Stimulated activated CD8-positive, alpha-beta memory T cell treated with anti-CD3 and anti-CD28 coated beads, Interleukin-7, amount 100 ng/mL, for 48 hours (primary cell): ENCODE measurements at regions not wholly inside any gene's neighbourhood (a gene's known extent, or its start where the extent isn't known, plus 50 kb on each side); places are given as distances from the start of the nearest gene placed in this dataset.
A peak's percentile ranks its signal among the peaks of the same experiment; 100 is the strongest.

Experiments
- DNase-seq, 2 donors: peaks; one replicate each; pipeline ENCODE4 v3.0.0-alpha.2; 2020; ENCODE audit warnings: low read depth in 1 of 2; ENCODE audit errors: extremely low read depth in 1 of 2

GRCh38 chr3:87175732-87176131 lies 51.4 kb upstream of the CHMP2B start:
- no peak for DNase-seq

GRCh38 chr3:87173776-87174175 lies 53.3 kb upstream of the CHMP2B start:
- no peak for DNase-seq

GRCh38 chr3:87173071-87173470 lies 54.0 kb upstream of the CHMP2B start:
- DNase-seq: no peak

DNA sequence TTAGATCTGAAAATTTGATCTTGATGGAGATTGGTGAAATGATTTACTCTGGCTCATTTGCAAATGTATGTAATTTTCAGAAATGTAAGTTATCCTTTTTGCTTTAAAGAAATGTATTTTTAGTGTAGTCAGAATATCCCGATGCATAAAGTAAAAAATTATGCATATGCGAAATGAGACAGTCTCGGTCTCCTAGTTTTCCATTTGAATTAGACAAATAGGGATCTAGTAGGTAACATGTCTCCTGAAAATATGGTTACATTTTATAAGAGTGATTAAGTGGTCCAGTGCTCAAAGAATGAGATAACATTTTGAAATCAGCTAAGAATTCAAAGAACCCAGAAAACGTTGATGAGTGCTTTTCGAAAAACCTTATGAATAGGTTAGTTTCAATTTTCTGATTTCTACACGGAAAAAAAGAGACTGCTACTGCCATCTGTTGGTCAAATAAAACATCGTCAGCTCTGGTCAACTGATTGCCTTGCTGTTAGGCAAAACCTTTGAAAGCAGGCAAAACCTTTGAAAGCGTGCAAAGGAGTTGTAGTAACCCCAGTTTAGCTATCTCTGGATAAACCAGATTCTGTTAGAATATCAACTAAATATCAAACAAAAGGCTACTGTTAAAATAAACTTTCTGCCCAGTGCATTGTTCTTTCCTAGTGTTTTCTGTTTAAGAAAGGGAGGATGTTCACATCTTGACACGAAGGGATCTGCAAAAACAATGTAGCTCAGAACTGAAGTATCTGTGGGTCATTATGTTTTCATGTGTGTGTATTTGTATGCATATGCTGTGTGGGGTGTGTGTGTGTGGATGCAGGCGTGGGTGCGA lies 59.3 kb upstream of the CHMP2B start:
- no peak for DNase-seq

DNA sequence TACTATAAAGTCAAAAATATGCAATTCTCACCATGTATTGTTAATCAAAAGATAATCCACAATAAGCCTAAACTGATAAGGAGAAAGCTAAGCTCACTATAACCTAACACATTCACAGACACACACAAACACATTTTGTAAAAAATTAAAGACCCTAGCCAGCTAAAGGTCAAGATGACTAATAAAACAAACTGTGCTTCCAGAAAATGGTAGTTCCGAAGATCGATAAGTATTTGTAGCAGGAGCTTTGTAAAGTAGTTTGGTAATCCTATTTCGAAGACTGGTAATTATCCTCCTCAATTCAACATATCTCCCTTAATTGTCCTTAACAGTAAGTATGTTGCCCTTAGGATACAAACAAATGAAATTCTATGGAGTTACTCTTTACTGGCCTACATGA lies 62.9 kb upstream of the CHMP2B start:
- no peak for DNase-seq

DNA sequence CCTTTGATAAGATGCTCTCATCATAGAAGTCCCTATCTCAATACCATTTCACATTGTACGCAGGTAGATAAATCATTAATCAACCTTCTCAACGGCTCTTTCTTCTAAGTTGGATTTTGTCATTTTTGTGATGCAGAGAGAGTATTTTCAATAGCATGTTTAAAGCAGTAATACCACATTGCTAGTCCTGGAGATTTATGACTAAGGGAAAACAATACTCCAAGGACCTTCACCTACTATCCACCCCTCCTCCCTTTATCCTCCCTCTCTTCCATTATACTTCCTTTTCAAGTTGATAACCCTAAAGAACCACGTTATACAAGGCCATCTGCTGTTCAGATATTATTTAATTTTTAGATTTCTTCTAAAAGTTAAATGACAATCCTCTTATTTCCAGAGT lies 65.3 kb upstream of the CHMP2B start:
- DNase-seq: no peak

DNA sequence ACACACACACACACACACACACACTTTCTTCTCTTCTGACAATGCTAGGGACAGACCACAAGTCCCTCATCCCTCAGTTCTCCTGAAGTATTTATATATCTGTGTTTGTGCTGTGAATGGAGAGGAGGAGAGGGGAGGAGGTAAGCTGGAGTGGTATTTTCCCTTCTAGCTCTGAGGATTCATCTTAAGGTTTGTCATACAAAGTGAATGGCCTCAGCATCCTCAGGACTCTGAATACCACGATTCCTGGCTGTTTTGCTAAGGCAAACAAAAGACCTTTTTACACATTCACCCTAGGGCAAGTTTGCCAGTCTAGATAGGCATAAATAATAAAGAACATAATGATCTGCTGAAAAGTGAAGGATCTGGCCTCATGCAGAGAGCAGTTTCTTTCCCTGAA lies 65.7 kb upstream of the CHMP2B start:
- DNase-seq: no peak

DNA sequence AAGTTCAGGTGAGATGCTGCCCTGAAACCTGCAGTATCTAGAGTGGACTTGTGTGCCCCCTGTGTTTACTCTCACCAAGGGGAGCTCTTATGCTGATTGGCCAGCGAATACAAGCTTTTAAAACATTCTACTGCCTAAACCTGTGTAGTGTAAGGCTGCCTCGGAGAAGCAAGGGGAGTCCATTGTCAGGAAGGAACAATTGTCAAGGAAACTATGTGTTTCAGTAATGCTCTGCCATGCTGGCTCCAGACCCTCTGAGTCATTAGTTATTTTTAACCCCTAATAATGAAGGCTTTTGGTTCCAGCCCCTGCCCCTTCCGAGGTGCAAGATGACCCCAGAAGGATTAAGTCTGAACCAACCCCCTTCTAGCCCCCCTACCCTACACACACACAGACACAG lies 66.1 kb upstream of the CHMP2B start:
- no peak for DNase-seq

GRCh38 chr3:87158823-87159222 lies 68.3 kb upstream of the CHMP2B start:
- no peak for DNase-seq

GRCh38 chr3:87148020-87148419 lies 79.1 kb upstream of the CHMP2B start:
- DNase-seq: no peak

GRCh38 chr3:87147562-87147961 lies 79.5 kb upstream of the CHMP2B start:
- no peak for DNase-seq

GRCh38 chr3:87145553-87145952 lies 81.6 kb upstream of the CHMP2B start:
- DNase-seq: peak in 1 of 2 donors; percentile 2

DNA sequence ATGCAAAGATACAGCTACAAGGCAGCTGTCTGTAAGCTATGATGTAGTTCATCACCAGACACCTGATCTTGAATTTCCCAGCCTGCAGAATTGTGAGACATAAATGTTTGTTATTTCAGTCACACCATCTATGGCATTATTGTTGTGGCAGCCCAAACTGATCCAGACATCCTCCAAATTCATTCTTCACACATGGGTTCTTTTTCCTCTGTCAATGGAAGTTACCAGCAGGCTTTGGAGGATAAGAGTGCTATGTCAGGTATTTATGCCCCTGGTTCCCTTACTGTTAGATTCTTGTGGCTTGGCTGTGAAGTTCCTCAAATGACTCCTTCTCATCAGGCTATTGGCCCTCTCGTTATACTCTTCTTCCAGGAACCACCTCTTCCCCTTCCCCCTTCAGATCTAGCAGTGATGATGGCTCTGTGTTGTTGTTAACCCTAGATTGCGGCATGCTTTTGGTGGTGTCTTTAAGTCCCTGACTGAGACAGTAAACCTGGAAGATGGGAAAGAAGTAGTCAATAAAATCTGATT lies 91.0 kb upstream of the CHMP2B start:
- no peak for DNase-seq

DNA sequence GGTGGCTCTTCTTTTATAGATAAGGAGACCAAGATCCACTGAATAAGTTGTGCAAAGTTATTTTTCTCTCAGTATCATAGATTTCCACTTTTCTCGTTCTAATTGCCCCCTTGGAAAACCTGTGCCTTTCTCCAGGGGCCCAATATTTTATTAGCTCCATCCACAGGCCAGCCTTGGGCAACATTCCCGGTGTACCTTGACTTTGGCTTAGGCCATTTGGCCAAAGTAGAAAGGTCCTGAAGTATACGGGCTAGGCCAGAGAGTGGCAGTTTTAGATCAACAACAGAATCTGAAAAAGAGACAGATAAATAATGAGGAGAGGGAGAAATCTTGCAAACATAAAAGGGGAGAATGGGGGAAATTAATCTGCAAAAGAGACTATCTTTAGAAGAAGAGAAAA lies 91.7 kb upstream of the CHMP2B start:
- no peak for DNase-seq

- DNase-seq: no peak
Measured at GRCh38 chr3:87132801-87133200, 94.3 kb upstream of the CHMP2B start.

- no peak for DNase-seq
Measured at GRCh38 chr3:87128006-87128405, 99.1 kb upstream of the CHMP2B start.

- DNase-seq: no peak
Measured at GRCh38 chr3:87127281-87127680, 99.8 kb upstream of the CHMP2B start.

GRCh38 chr3:87126321-87126720 lies 100.8 kb upstream of the CHMP2B start:
- DNase-seq: no peak

- DNase-seq: no peak
Measured at GRCh38 chr3:87125116-87125515, 102.0 kb upstream of the CHMP2B start.

- DNase-seq: no peak
Measured at GRCh38 chr3:87122766-87123165, 104.3 kb upstream of the CHMP2B start.

- DNase-seq: no peak
Measured at GRCh38 chr3:87121856-87122255, 105.3 kb upstream of the CHMP2B start.

GRCh38 chr3:87120881-87121280 lies 106.2 kb upstream of the CHMP2B start:
- DNase-seq: no peak

- DNase-seq: no peak
Measured at GRCh38 chr3:87120236-87120635, 106.9 kb upstream of the CHMP2B start.
